ENCODE measurements at regions not wholly inside any gene's neighbourhood (a gene's known extent, or its start where the extent isn't known, plus 50 kb on each side); places are given as distances from the start of the nearest gene placed in this dataset.

- TF ChIP-seq CTCF (IDR thresholded peaks at IDR 0.05; ENCODE audit: low read depth, low read length, poor library complexity, severe bottlenecking): no peak
- TF ChIP-seq EZH2phosphoT487 (IDR thresholded peaks at IDR 0.05; ENCODE audit: borderline replicate concordance, low read length): no peak
These were observed 173.1 kb downstream of the MFSD1 start for GRCh38 chr3:158974904-158975303.

Measured in DOHH2 (cell line).